ENCODE measurements at regions not wholly inside any gene's neighbourhood (a gene's known extent, or its start where the extent isn't known, plus 50 kb on each side); places are given as distances from the start of the nearest gene placed in this dataset.

GRCh38 chr11:113568566-113568965 lies 93.4 kb upstream of the DRD2 start:
- H3K9me3 ChIP-seq, result no peaks in the 10 kb centered on the region
- H3K4me1 ChIP-seq, result peaks cover 58% of the 10 kb centered on the region
- no peak overlapping the region for H3K4me3 ChIP-seq (ENCODE audit: low read depth, low read length)
- intact Hi-C loops (cut with micrococcal nuclease; ENCODE audit: unreplicated experiment), result no loop called here
- Mint-ChIP-seq H3K4me1 (ENCODE audit: low read depth, unreplicated experiment) (peaks cover 45% of the 10 kb centered on the region), H3K36me3 (ENCODE audit: insufficient read depth, unreplicated experiment) (peaks cover 5% of the 10 kb centered on the region), H3K27ac (ENCODE audit: unreplicated experiment) (no peak overlapping the region), H3K4me3 (ENCODE audit: unreplicated experiment) (no peak overlapping the region), H3K27me3 (ENCODE audit: insufficient read depth, unreplicated experiment) (no peaks in the 10 kb centered on the region), H3K9me3 (ENCODE audit: unreplicated experiment) (no peaks in the 10 kb centered on the region)
- BruUV-seq (replicated peaks), result no TSS peak
- no peak for TF ChIP-seq CTCF (IDR thresholded peaks at IDR 0.05; ENCODE audit: insufficient read depth in 1 of 2, low read depth in 1 of 2, low read length in 1 of 2, severe bottlenecking in 1 of 2, unreplicated experiment in 1 of 2)
- DNase-seq, result peak; percentile 38 to 47
- H3K36me3 ChIP-seq (ENCODE audit: control insufficient read depth, insufficient read depth, low read length), result no peaks in the 10 kb centered on the region
- no peaks in the 10 kb centered on the region for H3K27me3 ChIP-seq (replicated peaks; ENCODE audit: control insufficient read depth, insufficient read depth, low read length)
- CTCF ChIA-PET, result interaction anchor here (1.0 to 1.3 kb wide), 3 partner anchors 16 to 162 kb away, joined by 3 to 6 read pairs (median 3); no protein-coding TSS in a partner anchor
- POLR2A ChIA-PET, result no interaction called here

GRCh38 chr11:113567867-113568544 lies 92.8 kb upstream of the DRD2 start:
- ChIA-PET CTCF (interaction anchor here (1.0 kb wide), 1 partner anchor 162 kb away, joined by 3 read pairs; no protein-coding TSS in a partner anchor), POLR2A (no interaction called here)
- peak in 1 of 2 experiments; percentile 39 for DNase-seq
- Histone ChIP-seq H3K27me3 (replicated peaks; ENCODE audit: control insufficient read depth, insufficient read depth, low read length) (no peaks in the 10 kb centered on the region), H3K36me3 (ENCODE audit: control insufficient read depth, insufficient read depth, low read length) (no peaks in the 10 kb centered on the region), H3K4me3 (ENCODE audit: low read depth, low read length) (no peak overlapping the region), H3K4me1 (peaks cover 64% of the 10 kb centered on the region), H3K9me3 (no peaks in the 10 kb centered on the region)
- intact Hi-C loops (cut with micrococcal nuclease; ENCODE audit: unreplicated experiment), result no loop called here
- no peak for TF ChIP-seq CTCF (IDR thresholded peaks at IDR 0.05; ENCODE audit: insufficient read depth in 1 of 2, low read depth in 1 of 2, low read length in 1 of 2, severe bottlenecking in 1 of 2, unreplicated experiment in 1 of 2)
- Mint-ChIP-seq H3K4me1 (ENCODE audit: low read depth, unreplicated experiment) (peaks cover 42% of the 10 kb centered on the region), H3K4me3 (ENCODE audit: unreplicated experiment) (no peak overlapping the region), H3K27ac (ENCODE audit: unreplicated experiment) (peak overlapping the region; percentile 54), H3K36me3 (ENCODE audit: insufficient read depth, unreplicated experiment) (peaks cover 5% of the 10 kb centered on the region), H3K9me3 (ENCODE audit: unreplicated experiment) (no peaks in the 10 kb centered on the region), H3K27me3 (ENCODE audit: insufficient read depth, unreplicated experiment) (no peaks in the 10 kb centered on the region)
- no TSS peak for BruUV-seq (replicated peaks)

- ChIA-PET CTCF (interaction anchor here (1.0 to 1.4 kb wide), 2 partner anchors 11 to 164 kb away, joined by 4 read pairs; no protein-coding TSS in a partner anchor), POLR2A (no interaction called here)
- H3K27ac Mint-ChIP-seq (ENCODE audit: unreplicated experiment), result peak overlapping the region; percentile 13
- H3K27me3 ChIP-seq (replicated peaks; ENCODE audit: control insufficient read depth, insufficient read depth, low read length), result no peaks in the 10 kb centered on the region
- intact Hi-C loops (cut with micrococcal nuclease; ENCODE audit: unreplicated experiment), result no loop called here
- no peaks in the 10 kb centered on the region for H3K36me3 ChIP-seq (ENCODE audit: control insufficient read depth, insufficient read depth, low read length)
- no peak for TF ChIP-seq CTCF (IDR thresholded peaks at IDR 0.05; ENCODE audit: insufficient read depth in 1 of 2, low read depth in 1 of 2, low read length in 1 of 2, severe bottlenecking in 1 of 2, unreplicated experiment in 1 of 2)
- H3K9me3 Mint-ChIP-seq (ENCODE audit: unreplicated experiment), result no peaks in the 10 kb centered on the region
- peaks cover 65% of the 10 kb centered on the region for H3K4me1 ChIP-seq
- H3K9me3 ChIP-seq, result no peaks in the 10 kb centered on the region
- H3K4me3 ChIP-seq (ENCODE audit: low read depth, low read length), result no peak overlapping the region
- H3K36me3 Mint-ChIP-seq (ENCODE audit: insufficient read depth, unreplicated experiment), result peaks cover 5% of the 10 kb centered on the region
- peaks cover 43% of the 10 kb centered on the region for H3K4me1 Mint-ChIP-seq (ENCODE audit: low read depth, unreplicated experiment)
- DNase-seq, result no peak
- H3K27me3 Mint-ChIP-seq (ENCODE audit: insufficient read depth, unreplicated experiment), result no peaks in the 10 kb centered on the region
- no TSS peak for BruUV-seq (replicated peaks)
- H3K4me3 Mint-ChIP-seq (ENCODE audit: unreplicated experiment), result no peak overlapping the region
Measured at GRCh38 chr11:113567097-113567496, 91.9 kb upstream of the DRD2 start.
